Natural killer cell treated with Interleukin-12 subunit alpha and Interleukin-12 subunit beta and Interleukin-15 and Interleukin-18, amount 100 ng/mL, for 72 hours (primary cell): ENCODE measurements at regions not wholly inside any gene's neighbourhood (a gene's known extent, or its start where the extent isn't known, plus 50 kb on each side); places are given as distances from the start of the nearest gene placed in this dataset.
A peak's percentile ranks its signal among the peaks of the same experiment; 100 is the strongest.
"Not testable (repeated sequence)": the region's sequence is repeated elsewhere in the genome, so short reads cannot be mapped to it uniquely, and the experiment has no call there.

ENCODE experiments used
- ATAC-seq, 2 donors: fragments of 150-1000 bp; cut with Tn5 transposase in 1 of 2; sonication (Bioruptor Pico), chemical (Tn5 transposase) in 1 of 2; 2 replicates each; pipeline ENCODE4 v1.10.0; 2021
- DNase-seq: peaks from one replicate; pipeline ENCODE4 v3.0.0; 2022; ENCODE audit warnings: low spot score
- H3K27ac Mint-ChIP-seq, 2 donors: 1 replicate in 1 of 2; 2 replicates in 1 of 2; pipeline ENCODE4 v1.8.0; 2022; ENCODE audit warnings: mixed read lengths in 2 of 2, mild to moderate bottlenecking in 1 of 2, moderate library complexity in 1 of 2
- H3K27me3 Mint-ChIP-seq, 2 donors: 1 replicate in 1 of 2; 2 replicates in 1 of 2; pipeline ENCODE4 v1.8.0; 2022; ENCODE audit warnings: mixed read lengths in 2 of 2
- H3K36me3 Mint-ChIP-seq: one replicate; pipeline ENCODE4 v1.8.0; 2022; ENCODE audit warnings: mixed read lengths
- H3K4me1 Mint-ChIP-seq, 2 donors: 1 replicate in 1 of 2; 2 replicates in 1 of 2; pipeline ENCODE4 v1.8.0; 2022; ENCODE audit warnings: low read depth in 2 of 2, mixed read lengths in 2 of 2, mild to moderate bottlenecking in 1 of 2
- H3K4me3 Mint-ChIP-seq: one replicate; pipeline ENCODE4 v1.8.0; 2022; ENCODE audit warnings: mixed read lengths
- H3K9me3 Mint-ChIP-seq: 2 replicates; pipeline ENCODE4 v1.8.0; 2022; ENCODE audit warnings: mixed read lengths

DNA sequence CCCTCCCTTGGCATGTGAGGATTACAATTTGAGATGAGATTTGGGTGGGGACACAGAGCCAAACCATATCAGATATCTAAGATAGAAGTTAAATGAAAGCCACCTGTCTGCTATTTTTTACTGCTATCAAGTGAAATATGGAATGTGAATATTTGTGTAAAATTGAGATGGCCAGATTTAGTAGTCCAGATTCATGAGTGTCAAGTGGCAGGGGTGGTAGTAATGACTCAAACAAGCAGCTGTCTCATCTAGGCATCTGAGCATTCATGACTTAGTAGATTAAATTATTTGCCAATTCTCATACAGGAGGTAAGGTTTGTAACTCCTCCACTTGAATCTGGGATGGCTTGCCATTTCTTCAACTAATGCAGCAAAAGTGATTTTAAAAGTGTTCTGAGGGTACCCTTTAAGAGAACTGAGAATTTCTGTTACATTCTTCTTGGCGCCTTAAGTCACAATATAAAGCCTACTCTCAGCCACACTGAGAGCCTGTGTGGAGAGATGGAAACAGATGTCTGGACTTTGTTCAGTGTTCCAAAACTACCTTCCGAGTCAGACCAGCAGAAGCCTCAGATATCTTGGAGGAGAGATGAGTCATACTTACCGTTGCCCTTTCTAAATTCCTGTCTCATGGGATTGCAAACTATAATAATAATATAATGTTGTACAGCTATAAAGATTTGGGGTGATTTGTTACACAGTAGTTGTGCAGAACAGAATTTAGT, 1065.6 kb upstream of the TMPRSS15 start:
- Mint-ChIP-seq H3K27ac (no peak overlapping the region), H3K4me1 (no peaks in the 10 kb centered on the region), H3K27me3 (no peaks in the 10 kb centered on the region), H3K36me3 (no peaks in the 10 kb centered on the region), H3K9me3 (peaks cover 3% of the 10 kb centered on the region), H3K4me3 (no peak overlapping the region)
- DNase-seq (no peak), ATAC-seq (no peak)

DNA sequence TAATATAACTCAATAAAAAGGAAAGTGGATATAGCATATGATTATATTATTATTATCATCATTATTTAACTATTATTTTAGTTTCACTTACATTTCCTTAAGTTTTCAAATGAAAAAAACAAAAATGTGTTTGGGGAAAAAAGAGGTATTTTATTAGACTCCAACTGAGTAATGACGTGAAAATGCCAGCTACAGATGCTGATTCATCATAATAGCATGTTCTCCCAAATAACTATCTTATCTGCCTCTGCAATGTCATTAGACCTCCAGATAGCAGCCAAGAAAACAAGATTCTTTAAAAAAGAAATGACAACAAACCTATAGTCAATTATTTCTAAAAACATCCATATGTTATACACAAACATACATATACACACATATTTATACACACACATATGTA, 1071.9 kb upstream of the TMPRSS15 start:
- no peak overlapping the region for H3K4me3 Mint-ChIP-seq
- H3K4me1 Mint-ChIP-seq: no peaks in the 10 kb centered on the region
- ATAC-seq (no peak), DNase-seq (no peak)
- no peak overlapping the region for H3K27ac Mint-ChIP-seq
- H3K9me3 Mint-ChIP-seq: peaks cover 6% of the 10 kb centered on the region
- H3K27me3 Mint-ChIP-seq: no peaks in the 10 kb centered on the region
- H3K36me3 Mint-ChIP-seq: no peaks in the 10 kb centered on the region

- ATAC-seq: no peak
These were observed 1086.3 kb upstream of the TMPRSS15 start for GRCh38 chr21:19489930-19490329.

DNA sequence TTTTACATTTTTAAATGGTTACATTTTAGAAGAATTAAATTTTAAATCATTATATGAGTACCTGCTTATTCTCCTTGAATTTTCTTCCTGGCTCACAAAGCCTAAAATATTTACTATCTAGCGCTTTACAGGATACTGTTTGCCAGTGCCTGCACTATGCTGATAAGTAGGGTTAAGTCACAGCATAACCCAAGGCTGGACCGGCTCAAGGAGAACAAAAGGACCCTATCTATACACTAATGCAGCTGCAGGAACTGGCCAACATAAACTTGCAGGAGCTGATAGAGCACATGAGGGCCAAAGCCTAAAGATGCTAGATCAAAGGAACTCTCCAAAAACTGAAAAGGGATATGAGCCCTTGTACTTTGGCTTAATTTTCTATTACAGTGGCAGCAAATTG, 1086.9 kb upstream of the TMPRSS15 start:
- no peaks in the 10 kb centered on the region for H3K36me3 Mint-ChIP-seq
- H3K4me1 Mint-ChIP-seq: peaks cover 0 to 8% of the 10 kb centered on the region in 2 donors
- no peak for ATAC-seq

More at GRCh38 chr21:19489930-19490329, 1086.3 kb upstream of the TMPRSS15 start:
- H3K27me3 Mint-ChIP-seq: no peaks in the 10 kb centered on the region
- no peak overlapping the region for H3K27ac Mint-ChIP-seq
- no peak for DNase-seq
- H3K4me1 Mint-ChIP-seq: peaks cover 0 to 8% of the 10 kb centered on the region in 2 donors
- H3K36me3 Mint-ChIP-seq: no peaks in the 10 kb centered on the region
- H3K9me3 Mint-ChIP-seq: peaks cover 3% of the 10 kb centered on the region
- H3K4me3 Mint-ChIP-seq: no peak overlapping the region

GRCh38 chr21:19493437-19494241, 1090.1 kb upstream of the TMPRSS15 start:
- not testable (repeated sequence) for H3K4me1 Mint-ChIP-seq, H3K4me3 Mint-ChIP-seq, DNase-seq, H3K27ac Mint-ChIP-seq, H3K27me3 Mint-ChIP-seq, ATAC-seq, H3K36me3 Mint-ChIP-seq, H3K9me3 Mint-ChIP-seq

More for the DNA sequence above, 1086.9 kb upstream of the TMPRSS15 start:
- H3K4me3 Mint-ChIP-seq: no peak overlapping the region
- no peak for DNase-seq
- no peaks in the 10 kb centered on the region for H3K27me3 Mint-ChIP-seq
- no peak overlapping the region for H3K27ac Mint-ChIP-seq
- H3K9me3 Mint-ChIP-seq: peaks cover 3% of the 10 kb centered on the region

DNA sequence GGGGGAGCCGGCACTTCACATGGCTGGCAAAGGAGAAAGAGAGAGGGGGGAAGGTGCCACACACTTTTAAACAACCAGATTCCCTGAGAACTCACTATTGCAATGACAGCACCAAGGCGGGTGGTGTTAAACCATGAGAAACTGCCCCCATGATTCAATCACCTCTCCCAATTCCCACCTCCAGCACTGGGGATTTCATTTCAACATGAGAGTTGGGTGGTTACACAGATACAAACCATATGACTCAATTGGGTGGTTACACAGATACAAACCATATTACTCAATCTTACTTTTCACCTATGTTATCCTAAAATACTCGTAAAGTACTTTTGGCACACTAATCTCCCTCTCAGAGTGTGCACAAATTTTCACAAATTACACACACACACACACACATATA, 1097.5 kb upstream of the TMPRSS15 start:
- DNase-seq (no peak), ATAC-seq (peak in 1 of 2 donors; percentile 68)
- H3K27me3 Mint-ChIP-seq: no peaks in the 10 kb centered on the region
- peaks cover 6% of the 10 kb centered on the region for H3K9me3 Mint-ChIP-seq
- peaks cover 4% of the 10 kb centered on the region for H3K36me3 Mint-ChIP-seq
- H3K4me1 Mint-ChIP-seq: no peaks in the 10 kb centered on the region
- no peak overlapping the region for H3K27ac Mint-ChIP-seq
- H3K4me3 Mint-ChIP-seq: no peak overlapping the region

GRCh38 chr21:19507682-19508260, 1104.2 kb upstream of the TMPRSS15 start:
- ATAC-seq (no peak), DNase-seq (no peak)
- peaks cover 5 to 19% of the 10 kb centered on the region in 2 donors for H3K4me1 Mint-ChIP-seq
- H3K27me3 Mint-ChIP-seq: no peaks in the 10 kb centered on the region
- H3K4me3 Mint-ChIP-seq: peak overlapping the region; percentile 34
- no peak overlapping the region for H3K27ac Mint-ChIP-seq
- peaks cover 16% of the 10 kb centered on the region for H3K36me3 Mint-ChIP-seq
- H3K9me3 Mint-ChIP-seq: peaks cover 6% of the 10 kb centered on the region

GRCh38 chr21:19508442-19508841, 1104.9 kb upstream of the TMPRSS15 start:
- Mint-ChIP-seq H3K4me3 (no peak overlapping the region), H3K27me3 (no peaks in the 10 kb centered on the region)
- no peak for ATAC-seq

DNA sequence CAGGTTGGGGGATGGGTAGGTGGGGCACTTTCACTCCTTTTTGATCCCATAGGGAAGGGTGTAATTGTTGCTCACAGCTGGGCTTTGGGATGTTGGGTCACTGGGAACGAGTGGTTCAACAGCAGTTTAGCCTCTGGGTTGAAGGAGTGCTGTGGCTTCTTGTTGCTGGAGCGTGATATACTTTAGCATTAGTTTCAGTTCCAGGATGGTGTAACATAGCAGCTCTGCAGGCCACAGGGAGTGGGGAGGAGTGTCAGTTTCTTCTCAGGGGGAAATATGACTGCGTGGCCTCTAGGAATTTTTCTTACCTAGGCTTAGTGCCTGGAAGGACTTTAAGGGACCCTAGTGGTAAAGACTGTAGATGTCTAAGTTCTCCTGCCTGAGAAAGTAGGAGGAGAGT, 1105.3 kb upstream of the TMPRSS15 start:
- Mint-ChIP-seq H3K27ac (no peak overlapping the region), H3K9me3 (peaks cover 6% of the 10 kb centered on the region), H3K27me3 (no peaks in the 10 kb centered on the region), H3K36me3 (peaks cover 16% of the 10 kb centered on the region), H3K4me3 (no peak overlapping the region), H3K4me1 (peaks cover 5 to 23% of the 10 kb centered on the region in 2 donors)
- peak; percentile 24 to 62 for ATAC-seq
- DNase-seq: no peak

More at GRCh38 chr21:19508442-19508841, 1104.9 kb upstream of the TMPRSS15 start:
- Mint-ChIP-seq H3K27ac (no peak overlapping the region), H3K4me1 (peaks cover 5 to 19% of the 10 kb centered on the region in 2 donors), H3K36me3 (peaks cover 16% of the 10 kb centered on the region), H3K9me3 (peaks cover 6% of the 10 kb centered on the region)
- DNase-seq: no peak

GRCh38 chr21:19510057-19510456, 1106.5 kb upstream of the TMPRSS15 start:
- Mint-ChIP-seq H3K4me3 (peak overlapping the region; percentile 13), H3K9me3 (peaks cover 6% of the 10 kb centered on the region), H3K27me3 (no peaks in the 10 kb centered on the region), H3K4me1 (peaks cover 5 to 26% of the 10 kb centered on the region in 2 donors), H3K36me3 (peaks cover 16% of the 10 kb centered on the region), H3K27ac (peak overlapping the region; percentile 57 to 62)
- DNase-seq (no peak), ATAC-seq (peak; percentile 76 to 93)

DNA sequence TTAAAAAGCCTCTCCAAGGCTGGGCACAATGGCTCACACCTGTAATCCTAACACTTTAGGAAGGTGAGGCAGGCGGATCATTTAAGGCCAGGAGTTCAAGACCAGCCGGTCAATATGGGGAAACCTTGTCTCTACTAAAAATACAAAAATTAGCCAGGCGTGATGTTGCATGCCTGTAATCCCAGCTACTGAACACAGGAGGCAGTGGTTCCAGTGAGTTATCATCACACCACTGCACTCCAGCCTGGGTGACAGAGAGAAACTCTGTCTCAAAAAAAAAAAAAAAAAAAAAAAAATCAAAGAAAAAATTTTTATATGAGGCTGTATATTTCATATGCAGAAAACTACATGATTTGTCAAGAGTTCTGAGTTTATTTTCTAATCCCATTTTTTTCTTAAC, 1107.1 kb upstream of the TMPRSS15 start:
- Mint-ChIP-seq H3K4me1 (peaks cover 5 to 26% of the 10 kb centered on the region in 2 donors), H3K4me3 (peak overlapping the region; percentile 13), H3K27me3 (no peaks in the 10 kb centered on the region), H3K27ac (peak overlapping the region; percentile 57 to 62), H3K9me3 (peaks cover 6% of the 10 kb centered on the region), H3K36me3 (peaks cover 16% of the 10 kb centered on the region)
- ATAC-seq: peak; percentile 49 to 63
- no peak for DNase-seq

GRCh38 chr21:19522381-19522780, 1118.8 kb upstream of the TMPRSS15 start:
- Mint-ChIP-seq H3K27ac (no peak overlapping the region), H3K9me3 (peaks cover 7% of the 10 kb centered on the region), H3K4me1 (no peaks in the 10 kb centered on the region), H3K36me3 (no peaks in the 10 kb centered on the region), H3K27me3 (no peaks in the 10 kb centered on the region), H3K4me3 (no peak overlapping the region)
- ATAC-seq (no peak), DNase-seq (no peak)

GRCh38 chr21:19523061-19523460, 1119.5 kb upstream of the TMPRSS15 start:
- no peak overlapping the region for H3K4me3 Mint-ChIP-seq
- DNase-seq (no peak), ATAC-seq (no peak)
- no peaks in the 10 kb centered on the region for H3K36me3 Mint-ChIP-seq
- peaks cover 7% of the 10 kb centered on the region for H3K9me3 Mint-ChIP-seq
- no peak overlapping the region for H3K27ac Mint-ChIP-seq
- no peaks in the 10 kb centered on the region for H3K4me1 Mint-ChIP-seq
- H3K27me3 Mint-ChIP-seq: no peaks in the 10 kb centered on the region

DNA sequence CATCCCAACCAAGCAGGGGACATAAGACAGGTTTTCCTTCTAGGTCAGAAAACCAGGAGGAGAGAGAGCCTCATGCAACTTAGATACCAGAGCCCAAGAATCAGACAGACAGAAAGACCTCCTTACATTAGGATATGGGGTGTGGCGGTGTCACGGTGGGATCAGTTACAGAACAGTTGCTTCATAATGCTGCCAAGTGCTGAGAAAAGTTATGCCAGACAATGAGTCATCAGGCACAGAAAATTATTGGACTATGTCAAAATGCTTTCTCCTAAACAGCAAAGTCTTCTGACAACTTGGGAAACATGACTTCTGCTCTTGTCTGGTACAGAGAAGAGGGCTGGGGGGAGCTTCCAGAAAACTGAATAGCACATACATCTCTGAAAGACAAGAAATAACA, 1120.2 kb upstream of the TMPRSS15 start:
- Mint-ChIP-seq H3K4me3 (no peak overlapping the region), H3K9me3 (peaks cover 7% of the 10 kb centered on the region), H3K4me1 (no peaks in the 10 kb centered on the region), H3K36me3 (no peaks in the 10 kb centered on the region), H3K27me3 (no peaks in the 10 kb centered on the region), H3K27ac (no peak overlapping the region)
- DNase-seq (no peak), ATAC-seq (no peak)
